K562 (cell line): ENCODE measurements at regions not wholly inside any gene's neighbourhood (a gene's known extent, or its start where the extent isn't known, plus 50 kb on each side); places are given as distances from the start of the nearest gene placed in this dataset.

Experiments
- ATAC-seq: fragments of 200-7000 bp; cut with Tn5 transposase; 3 replicates; pipeline ENCODE4 v1.9.1; 2020; ENCODE audit warnings: moderate library complexity
- BruUV-seq: library from RNA; stranded (reverse); fragments of 400-500 nt; replicated peaks from 2 replicates; lab custom pipeline; 2021; lab: Mats Ljungman, UMichigan
- CTCF ChIA-PET: fragments of 300-600 bp; formaldehyde crosslinking; extraction: SDS; loops from one replicate; lab custom pipeline; 2021; ENCODE audit warnings: low intra/inter-chr PET ratio; lab: Yijun Ruan, JAX
- POLR2A ChIA-PET: fragments of 300-600, 350-650 bp; sonication (Branson Sonifier 250); formaldehyde crosslinking; extraction: SDS; loops from one replicate; lab custom pipeline; 2021; ENCODE audit warnings: antibody characterized with exemption, inconsistent platforms; lab: Yijun Ruan, JAX
- DNase-seq, 4 experiments: peaks; one replicate each; pipeline versions ENCODE4 v3.0.0 to v3.0.0-alpha.2; 2011 to 2018; ENCODE audit warnings: low spot score in 3 of 4, mixed read lengths in 3 of 4; ENCODE audit errors: extremely low read depth in 1 of 4
- FAIRE-seq: peaks from 2 replicates; lab custom pipeline; 2011; peaks lifted over from hg19 to GRCh38; lab: Jason Lieb, UNC
- H2AFZ ChIP-seq: 2 replicates; pipeline ENCODE4 v1.6.0; 2011; ENCODE audit warnings: low read depth, low read length, control low read depth, inconsistent platforms
- H3K27ac ChIP-seq: fragments of 200-600 bp; 3 replicates; pipeline ENCODE4 v1.8.0; 2011; ENCODE audit warnings: low read depth, mild to moderate bottlenecking, control low read depth, inconsistent platforms, low read length, moderate library complexity, mixed read lengths; ENCODE audit errors: extremely low read depth
- H3K27me3 ChIP-seq, 2 experiments: fragments of 300-600 bp in 1 of 2; 2 replicates in 1 of 2; 3 replicates in 1 of 2; pipeline versions ENCODE4 v1.6.0 to v1.8.0; 2011; ENCODE audit warnings: inconsistent platforms in 2 of 2, low read length in 2 of 2, mild to moderate bottlenecking in 1 of 2, mixed read lengths in 1 of 2, moderate library complexity in 1 of 2; ENCODE audit not compliant: control insufficient read depth in 2 of 2, insufficient read depth in 2 of 2
- H3K36me3 ChIP-seq: fragments of 300-600 bp; 3 replicates; pipeline ENCODE4 v1.8.0; 2011; ENCODE audit warnings: mild to moderate bottlenecking, low read length, inconsistent platforms; ENCODE audit not compliant: control insufficient read depth, insufficient read depth
- H3K4me1 ChIP-seq, 2 experiments: fragments of 200-600 bp in 1 of 2; replicated peaks in 1 of 2; 2 replicates in 1 of 2; 3 replicates in 1 of 2; pipeline versions ENCODE4 v1.5.1 to v1.8.0; 2011; ENCODE audit warnings: inconsistent platforms in 2 of 2, low read length in 2 of 2, mild to moderate bottlenecking in 1 of 2, mixed read lengths in 1 of 2, moderate library complexity in 1 of 2; ENCODE audit not compliant: control insufficient read depth in 2 of 2, insufficient read depth in 2 of 2
- H3K4me2 ChIP-seq: 2 replicates; pipeline ENCODE4 v1.6.1; 2011; ENCODE audit warnings: low read length, control low read depth, inconsistent platforms, mixed read lengths; ENCODE audit not compliant: insufficient read depth
- H3K4me3 ChIP-seq: fragments of 200-600 bp; sonication (generic), shearing (Covaris generic); 2 replicates; pipeline ENCODE4 v1.5.1; 2016; ENCODE audit warnings: control low read depth, inconsistent platforms
- H3K79me2 ChIP-seq: fragments of 200-600 bp; 3 replicates; pipeline ENCODE4 v1.8.0; 2011; ENCODE audit warnings: low read length, inconsistent platforms; ENCODE audit not compliant: control insufficient read depth, insufficient read depth
- H3K9ac ChIP-seq, 2 experiments: 2 replicates each; pipeline versions ENCODE4 v1.6.0 to v1.6.1; 2011; ENCODE audit warnings: low read depth in 2 of 2, low read length in 2 of 2, control low read depth in 1 of 2, inconsistent platforms in 1 of 2, mild to moderate bottlenecking in 1 of 2, mixed read lengths in 1 of 2; ENCODE audit not compliant: insufficient read depth in 1 of 2
- H3K9me1 ChIP-seq: one replicate; pipeline ENCODE4 v1.6.0; 2011; ENCODE audit warnings: inconsistent platforms, mild to moderate bottlenecking, low read length, moderate library complexity; ENCODE audit not compliant: control insufficient read depth, insufficient read depth
- H3K9me3 ChIP-seq: replicated peaks from 2 replicates; pipeline ENCODE4 v1.5.1; 2011; ENCODE audit warnings: low read depth, low read length, inconsistent platforms; ENCODE audit not compliant: control insufficient read depth, insufficient read depth
- H4K20me1 ChIP-seq: replicated peaks from 2 replicates; pipeline ENCODE4 v1.6.1; 2011; ENCODE audit warnings: low read length, inconsistent platforms, mixed read lengths; ENCODE audit not compliant: control insufficient read depth, insufficient read depth
- ARID3B ChIP-seq: fragments of 250-450 bp; sonication (Bioruptor Pico); IDR thresholded peaks from 2 replicates; pipeline ENCODE4 v1.4.0; 2020; ENCODE audit warnings: borderline replicate concordance
- ARNT ChIP-seq, 2 experiments: fragments of 450-650 bp; IDR thresholded peaks; 2 replicates each; pipeline ENCODE4 v1.6.1; 2016; ENCODE audit warnings: mild to moderate bottlenecking in 1 of 2
- CHD4 ChIP-seq: fragments of 200-600 bp; sonication (generic); IDR thresholded peaks from 3 replicates; pipeline ENCODE4 v1.6.1; 2012; ENCODE audit warnings: low read depth, mild to moderate bottlenecking, mixed read lengths, low read length, inconsistent platforms; ENCODE audit not compliant: insufficient read depth, insufficient replicate concordance, poor library complexity, severe bottlenecking
- KAT7 ChIP-seq: sonication (generic); formaldehyde crosslinking; IDR thresholded peaks from 2 replicates; pipeline ENCODE4 v1.8.0; 2022; ENCODE audit warnings: missing genetic modification reagents, mild to moderate bottlenecking, borderline replicate concordance
- MAFK ChIP-seq: IDR thresholded peaks from 2 replicates; pipeline ENCODE4 v1.6.1; 2011; ENCODE audit warnings: low read length, improper control_type of control experiment
- MED1 ChIP-seq: sonication (generic); formaldehyde crosslinking; IDR thresholded peaks from 2 replicates; pipeline ENCODE4 v1.8.1; 2023; ENCODE audit warnings: missing genetic modification reagents, borderline replicate concordance
- MYC ChIP-seq, 2 experiments: fragments of 250-450 bp in 1 of 2; sonication (Bioruptor Pico) in 1 of 2; IDR thresholded peaks; 2 replicates each; pipeline versions ENCODE4 v1.5.1 to v1.6.1; 2012 to 2021; ENCODE audit warnings: low read depth in 2 of 2, borderline replicate concordance in 1 of 2, improper control_type of control experiment in 1 of 2, low read length in 1 of 2, mild to moderate bottlenecking in 1 of 2, moderate library complexity in 1 of 2
- SP2 ChIP-seq: IDR thresholded peaks from 2 replicates; pipeline ENCODE4 v1.6.1; 2011; ENCODE audit warnings: mild to moderate bottlenecking, low read depth, low read length, moderate library complexity; ENCODE audit not compliant: poor library complexity, severe bottlenecking; ENCODE audit errors: extremely low read depth
- UBTF ChIP-seq, 2 experiments: IDR thresholded peaks; 2 replicates each; pipeline ENCODE4 v1.6.1; 2012; ENCODE audit warnings: improper control_type of control experiment in 2 of 2, low read depth in 2 of 2, low read length in 2 of 2, borderline replicate concordance in 1 of 2
- ZC3H11A ChIP-seq: IDR thresholded peaks from 2 replicates; pipeline ENCODE4 v1.6.1; 2012; ENCODE audit warnings: low read depth, low read length, improper control_type of control experiment
- ZNF3 ChIP-seq: fragments of 250-450 bp; sonication (Bioruptor Pico); IDR thresholded peaks from 2 replicates; pipeline ENCODE4 v1.5.0; 2021; ENCODE audit warnings: mild to moderate bottlenecking, moderate library complexity
- ZNF444 ChIP-seq: fragments of 250-450 bp; sonication (Bioruptor Pico); IDR thresholded peaks from 2 replicates; pipeline ENCODE4 v1.4.0; 2020; ENCODE audit warnings: mild to moderate bottlenecking, moderate library complexity
- ZNF668 ChIP-seq: fragments of 250-450 bp; sonication (Bioruptor Pico); IDR thresholded peaks from 2 replicates; pipeline ENCODE4 v1.8.0; 2022; ENCODE audit warnings: mild to moderate bottlenecking, inconsistent platforms
- ZNF707 ChIP-seq: fragments of 250-450 bp; sonication (Bioruptor Pico); conservative IDR thresholded peaks from 2 replicates; pipeline ENCODE4 v1.8.0; 2022; ENCODE audit warnings: inconsistent platforms, mild to moderate bottlenecking, moderate library complexity
- WGBS: fragments of 100-300 bp; shearing (Covaris generic); methylation state at CpG from one replicate; pipeline ENCODE4 v1.1.6; 2016; ENCODE audit warnings: low coverage, mixed read lengths; ENCODE audit not compliant: insufficient coverage; ENCODE audit errors: missing lambda C conversion rate; 5-methylcytosine and 5-hydroxymethylcytosine counted together
- in situ Hi-C: fragments of 300-500 bp; cut with MboI; formaldehyde crosslinking; loops from 4 replicates; pipeline ENCODE4 v1.15.0; 2018; ENCODE audit warnings: inconsistent platforms, mixed read lengths
- intact Hi-C: fragments of 100-400 bp; cut with micrococcal nuclease; formaldehyde crosslinking; loops from 2 replicates; pipeline ENCODE4 v1.14.2; 2022
- TF ChIP-seq, protein P1 (sequence below): fragments of 250-450 bp; sonication (Bioruptor Pico); IDR thresholded peaks from 2 replicates; pipeline ENCODE4 v1.9.0; 2021; ENCODE audit warnings: mild to moderate bottlenecking

GRCh38 chrX:120739300-120739699 is 109.4 kb upstream of the C1GALT1C1 start (continued):
- TF ChIP-seq ZNF707 (CRISPR knock-in tag) (no peak), ZNF3 (CRISPR knock-in tag) (no peak), ZC3H11A (no peak), CHD4 (no peak), MED1 (CRISPR knock-in tag) (no peak)
- TF ChIP-seq, protein P1, sequence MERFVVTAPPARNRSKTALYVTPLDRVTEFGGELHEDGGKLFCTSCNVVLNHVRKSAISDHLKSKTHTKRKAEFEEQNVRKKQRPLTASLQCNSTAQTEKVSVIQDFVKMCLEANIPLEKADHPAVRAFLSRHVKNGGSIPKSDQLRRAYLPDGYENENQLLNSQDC, result no peak

DNA sequence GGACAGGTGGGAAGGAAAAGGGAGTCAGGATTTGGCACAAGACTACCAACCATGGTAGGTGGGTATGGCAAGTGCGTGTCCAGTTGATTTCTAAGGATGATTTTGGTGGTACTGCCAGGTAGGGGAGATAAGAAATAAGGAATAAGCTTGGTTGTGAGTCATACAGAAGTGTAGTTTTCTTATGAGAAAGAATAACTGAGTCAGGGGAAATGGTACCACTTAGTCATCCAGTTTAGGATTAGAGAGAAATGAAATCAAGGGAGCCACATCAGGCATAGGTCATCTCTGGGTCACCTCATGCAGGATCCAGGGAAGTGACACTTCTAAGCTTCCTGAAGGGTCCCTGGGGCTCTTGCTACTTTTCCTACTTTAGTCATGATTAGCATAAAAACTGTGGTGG is 107.1 kb upstream of the C1GALT1C1 start:
- no peak for FAIRE-seq
- ChIA-PET CTCF (no interaction called here), POLR2A (interaction anchor here (0.8 kb wide), 1 partner anchor 251 kb away, joined by 3 read pairs; no protein-coding TSS in a partner anchor)
- no peak for ATAC-seq
- Histone ChIP-seq H3K27ac (no peak overlapping the region), H3K9ac (no peak overlapping the region), H3K9me3 (no peaks in the 10 kb centered on the region), H3K4me2 (no peak overlapping the region), H2AFZ (no peak overlapping the region), H3K9me1 (no peaks in the 10 kb centered on the region), H3K4me1 (no peaks in the 10 kb centered on the region; a peak in 1 of 5 replicates), H3K27me3 (peaks cover 2 to 13% of the 10 kb centered on the region in 2 experiments; a peak in 4 of 5 replicates), H4K20me1 (no peaks in the 10 kb centered on the region), H3K36me3 (no peaks in the 10 kb centered on the region), H3K4me3 (no peak overlapping the region), H3K79me2 (no peaks in the 10 kb centered on the region)
- BruUV-seq, result no TSS peak
- intact Hi-C loops (no loop called here), in situ Hi-C loops (no loop called here)
- WGBS, result 0% methylated on average over 1 of the region's 1 CpG
- DNase-seq, result no peak
- TF ChIP-seq ZNF668 (CRISPR knock-in tag) (no peak), ZNF444 (CRISPR knock-in tag) (no peak), MYC (IDR thresholded peaks at IDR 0.05; ENCODE audit: low read depth, low read length) (no peak), MYC (CRISPR knock-in tag; IDR thresholded peaks at IDR 0.05; ENCODE audit: borderline replicate concordance, low read depth) (no peak), SP2 (no peak), KAT7 (CRISPR knock-in tag) (no peak), UBTF (IDR thresholded peaks at IDR 0.05; ENCODE audit: borderline replicate concordance in 1 of 2, low read depth in 2 of 2, low read length in 2 of 2) (no peak), ARNT (IDR thresholded peaks at IDR 0.05) (no peak), ARID3B (CRISPR knock-in tag) (no peak), MAFK (no peak)
